AG04450 (cell line): ENCODE measurements at regions not wholly inside any gene's neighbourhood (a gene's known extent, or its start where the extent isn't known, plus 50 kb on each side); places are given as distances from the start of the nearest gene placed in this dataset.

Source experiments
- CTCF ChIA-PET: fragments of 300-600, 350-600 bp; formaldehyde crosslinking; extraction: SDS; loops from one replicate; lab custom pipeline; 2022; ENCODE audit warnings: antibody characterized with exemption, inconsistent platforms; lab: Charles Lee
- POLR2A ChIA-PET: fragments of 350-600 bp; formaldehyde crosslinking; extraction: SDS; loops from one replicate; lab custom pipeline; 2021; ENCODE audit warnings: antibody characterized with exemption, inconsistent platforms; lab: Yijun Ruan, JAX
- DNase-seq: peaks from one replicate; pipeline ENCODE4 v3.0.0-alpha.2; 2011; ENCODE audit warnings: low read depth, low spot score
- H3K27ac ChIP-seq: one replicate; pipeline ENCODE4 v1.5.1; 2012; ENCODE audit warnings: low read depth, low read length, control low read depth
- H3K27me3 ChIP-seq: one replicate; pipeline ENCODE4 v1.6.0; 2012; ENCODE audit warnings: low read length; ENCODE audit not compliant: control insufficient read depth, insufficient read depth
- H3K4me3 ChIP-seq: 2 replicates; pipeline ENCODE4 v1.5.1; 2011; ENCODE audit warnings: mild to moderate bottlenecking, low read depth, low read length, control low read depth
- H3K9me3 ChIP-seq: 2 replicates; pipeline ENCODE4 v1.5.1; 2012; ENCODE audit warnings: low read length; ENCODE audit not compliant: control insufficient read depth, insufficient read depth
- TF ChIP-seq, protein P1 (sequence below): IDR thresholded peaks from 2 replicates; pipeline ENCODE4 v1.5.1; 2011; ENCODE audit warnings: low read depth, low read length, control low read depth, inconsistent platforms

DNA sequence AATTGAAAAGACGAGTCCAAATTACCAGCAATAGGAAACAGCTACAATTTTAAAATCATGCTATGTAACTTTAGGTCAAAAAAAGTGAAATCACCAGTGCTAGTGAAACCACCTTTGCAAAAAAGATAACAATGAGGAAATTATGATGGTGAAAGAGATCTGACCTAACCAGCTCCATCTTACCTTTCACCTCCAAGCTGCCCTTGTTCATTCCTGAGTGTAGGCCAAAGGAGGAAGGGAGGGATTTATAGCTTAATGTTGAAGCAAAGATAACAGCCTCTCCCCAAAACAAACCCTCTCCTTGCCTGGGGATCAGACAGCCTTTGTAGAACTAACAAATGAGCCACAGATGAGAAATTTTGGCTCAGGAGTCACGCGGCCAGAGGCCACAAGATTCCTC is 83.2 kb upstream of the EIF5 start:
- no peak overlapping the region for H3K27ac ChIP-seq
- no peak overlapping the region for H3K4me3 ChIP-seq
- peaks cover 12% of the 10 kb centered on the region for H3K27me3 ChIP-seq
- ChIA-PET CTCF (no interaction called here), POLR2A (no interaction called here)
- no peak for DNase-seq
- H3K9me3 ChIP-seq: peaks cover 4% of the 10 kb centered on the region; the same call in 1 of the 2 replicates
- TF ChIP-seq, protein P1, sequence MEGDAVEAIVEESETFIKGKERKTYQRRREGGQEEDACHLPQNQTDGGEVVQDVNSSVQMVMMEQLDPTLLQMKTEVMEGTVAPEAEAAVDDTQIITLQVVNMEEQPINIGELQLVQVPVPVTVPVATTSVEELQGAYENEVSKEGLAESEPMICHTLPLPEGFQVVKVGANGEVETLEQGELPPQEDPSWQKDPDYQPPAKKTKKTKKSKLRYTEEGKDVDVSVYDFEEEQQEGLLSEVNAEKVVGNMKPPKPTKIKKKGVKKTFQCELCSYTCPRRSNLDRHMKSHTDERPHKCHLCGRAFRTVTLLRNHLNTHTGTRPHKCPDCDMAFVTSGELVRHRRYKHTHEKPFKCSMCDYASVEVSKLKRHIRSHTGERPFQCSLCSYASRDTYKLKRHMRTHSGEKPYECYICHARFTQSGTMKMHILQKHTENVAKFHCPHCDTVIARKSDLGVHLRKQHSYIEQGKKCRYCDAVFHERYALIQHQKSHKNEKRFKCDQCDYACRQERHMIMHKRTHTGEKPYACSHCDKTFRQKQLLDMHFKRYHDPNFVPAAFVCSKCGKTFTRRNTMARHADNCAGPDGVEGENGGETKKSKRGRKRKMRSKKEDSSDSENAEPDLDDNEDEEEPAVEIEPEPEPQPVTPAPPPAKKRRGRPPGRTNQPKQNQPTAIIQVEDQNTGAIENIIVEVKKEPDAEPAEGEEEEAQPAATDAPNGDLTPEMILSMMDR: no peak

DNA sequence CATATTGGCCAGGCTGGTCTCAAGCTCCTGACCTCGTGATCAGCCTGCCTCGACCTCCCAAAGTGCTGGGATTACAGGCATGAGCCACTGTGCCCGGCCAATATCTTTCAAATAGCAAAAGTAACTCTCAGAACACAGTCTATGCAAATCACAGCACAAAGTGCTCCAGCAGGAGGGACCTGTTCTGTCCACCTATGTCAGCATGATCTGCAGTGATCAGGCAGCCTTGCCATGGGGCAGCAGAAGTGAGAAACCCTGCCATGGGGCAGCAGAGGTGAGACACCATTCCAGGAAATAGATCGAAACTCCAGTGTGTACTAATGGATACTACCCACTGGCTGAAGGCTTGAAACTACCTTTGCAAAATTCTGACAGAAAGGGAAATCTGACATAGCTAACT is 78.5 kb upstream of the EIF5 start:
- Histone ChIP-seq H3K9me3 (peaks cover 11% of the 10 kb centered on the region; the same call in 1 of the 2 replicates), H3K27ac (no peak overlapping the region), H3K4me3 (no peak overlapping the region), H3K27me3 (peaks cover 12% of the 10 kb centered on the region)
- POLR2A ChIA-PET: no interaction called here
- no peak for DNase-seq
- CTCF ChIA-PET: interaction anchor here (0.8 kb wide), 1 partner anchor 180 kb away, joined by 6 read pairs; no protein-coding TSS in a partner anchor
- TF ChIP-seq, protein P1: no peak

DNA sequence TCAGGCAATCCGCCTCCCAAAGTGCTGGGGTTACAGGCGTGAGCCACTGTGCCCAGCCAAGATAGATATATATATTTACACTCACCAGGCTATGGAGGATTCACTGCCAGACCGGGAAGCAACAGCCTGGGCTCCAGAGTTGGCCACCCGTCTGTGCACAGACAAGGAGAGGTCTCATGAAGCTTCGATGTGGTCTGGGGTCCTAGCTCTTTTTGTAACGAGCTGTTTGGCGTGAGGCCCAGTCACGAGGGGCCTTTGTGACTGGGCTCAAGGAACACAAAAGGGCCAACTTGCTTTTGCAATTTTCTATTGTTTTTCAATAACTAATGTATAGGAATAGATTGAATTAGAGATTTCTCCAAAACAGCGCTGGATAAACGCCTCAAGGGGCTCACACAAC is 77.6 kb upstream of the EIF5 start:
- H3K9me3 ChIP-seq: peaks cover 11% of the 10 kb centered on the region; the same call in 1 of the 2 replicates
- no peak for DNase-seq
- ChIA-PET POLR2A (interaction anchor here (0.6 kb wide), 1 partner anchor 296 kb away, joined by 3 read pairs; no protein-coding TSS in a partner anchor), CTCF (no interaction called here)
- H3K27ac ChIP-seq: no peak overlapping the region
- no peak overlapping the region for H3K4me3 ChIP-seq
- TF ChIP-seq, protein P1: no peak
- H3K27me3 ChIP-seq: peaks cover 12% of the 10 kb centered on the region

DNA sequence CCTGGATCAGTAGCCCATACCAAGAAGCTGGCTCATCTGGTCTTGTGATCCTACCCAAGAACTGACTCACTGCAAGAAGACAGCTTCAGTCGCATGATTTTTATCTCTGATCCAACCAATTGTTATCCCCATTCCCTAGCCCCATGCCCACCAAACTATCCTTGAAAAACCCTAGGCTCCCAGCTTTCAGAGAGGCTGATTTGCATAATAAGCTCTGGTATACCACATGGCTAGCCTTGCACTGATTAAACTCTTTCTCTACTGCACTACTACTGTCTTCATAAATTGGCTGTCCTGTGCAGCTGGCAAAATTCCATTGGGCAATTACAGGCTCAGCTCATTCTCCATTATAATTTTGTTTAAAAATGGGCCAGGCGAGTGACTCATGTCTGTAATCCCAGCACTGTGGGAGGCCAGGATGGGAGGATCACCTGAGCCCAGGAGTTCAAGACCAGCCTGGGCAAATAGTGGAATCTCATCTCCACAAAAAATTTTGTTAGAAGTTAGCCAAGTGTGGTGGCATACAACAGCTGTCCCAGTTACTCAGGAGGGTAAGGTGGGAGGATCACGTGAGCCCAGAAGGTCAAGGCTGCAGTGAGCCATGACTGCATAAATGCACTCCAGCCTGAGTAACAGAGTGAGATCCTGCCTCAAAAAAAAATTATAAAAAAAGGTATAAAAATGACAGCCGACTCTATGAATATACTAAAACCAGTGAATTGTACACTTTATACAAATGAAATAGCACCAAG is 76.7 kb upstream of the EIF5 start:
- TF ChIP-seq, protein P1: no peak
- Histone ChIP-seq H3K27ac (no peak overlapping the region), H3K27me3 (peaks cover 12% of the 10 kb centered on the region), H3K9me3 (peaks cover 6% of the 10 kb centered on the region; the same call in 1 of the 2 replicates), H3K4me3 (no peak overlapping the region)
- no peak for DNase-seq
- ChIA-PET CTCF (no interaction called here), POLR2A (no interaction called here)

DNA sequence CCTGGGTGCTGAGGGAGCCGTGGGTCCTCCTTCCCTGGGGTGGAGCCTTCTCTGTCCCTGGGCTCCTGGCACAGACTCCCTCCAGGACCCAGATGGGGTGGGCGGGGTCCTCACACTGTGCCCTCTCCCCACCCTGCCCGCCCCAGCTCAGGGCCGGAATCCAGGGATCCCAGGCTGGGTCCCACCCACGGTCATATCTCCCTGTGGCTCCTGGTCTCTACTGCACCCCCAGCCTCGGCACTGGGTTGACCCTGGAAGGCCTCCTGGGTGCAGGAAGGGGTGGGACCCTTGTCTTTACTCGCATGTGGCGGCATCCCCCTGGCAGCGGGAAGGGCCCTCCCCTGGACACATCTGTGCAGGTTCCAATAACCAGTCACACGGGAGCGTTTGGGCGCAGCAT is 75.8 kb upstream of the EIF5 start:
- Histone ChIP-seq H3K9me3 (peaks cover 6% of the 10 kb centered on the region; the same call in 1 of the 2 replicates), H3K4me3 (no peak overlapping the region), H3K27me3 (peaks cover 10% of the 10 kb centered on the region), H3K27ac (no peak overlapping the region)
- TF ChIP-seq, protein P1: no peak
- no peak for DNase-seq
- ChIA-PET POLR2A (no interaction called here), CTCF (interaction anchor here (0.9 kb wide), 1 partner anchor 153 kb away, joined by 3 read pairs; no protein-coding TSS in a partner anchor)
